Keratinocyte (primary cell): ENCODE measurements at regions not wholly inside any gene's neighbourhood (a gene's known extent, or its start where the extent isn't known, plus 50 kb on each side); places are given as distances from the start of the nearest gene placed in this dataset.

ENCODE experiments used
- DNase-seq: peaks from one replicate; pipeline ENCODE4 v3.0.0-alpha.2; 2011; ENCODE audit warnings: low read depth, missing footprints, low spot score
- FAIRE-seq: peaks from 2 replicates; lab custom pipeline; 2011; peaks lifted over from hg19 to GRCh38; lab: Jason Lieb, UNC
- H2AFZ ChIP-seq: 2 replicates; pipeline ENCODE4 v1.6.0; 2012; ENCODE audit warnings: low read length, control low read depth, inconsistent platforms; ENCODE audit not compliant: control insufficient read depth
- H3K27ac ChIP-seq: 2 replicates; pipeline ENCODE4 v1.5.1; 2011; ENCODE audit warnings: low read length; ENCODE audit not compliant: control insufficient read depth, insufficient read depth
- H3K27me3 ChIP-seq: 3 replicates; pipeline ENCODE4 v1.6.0; 2011; ENCODE audit warnings: low read length; ENCODE audit not compliant: control insufficient read depth, insufficient read depth; ENCODE audit errors: extremely low read depth
- H3K36me3 ChIP-seq, 2 experiments: 2 replicates in 1 of 2; 3 replicates in 1 of 2; pipeline ENCODE4 v1.5.1; 2011; ENCODE audit warnings: low read length in 2 of 2, mild to moderate bottlenecking in 1 of 2; ENCODE audit not compliant: control insufficient read depth in 2 of 2, insufficient read depth in 2 of 2; ENCODE audit errors: extremely low read depth in 1 of 2
- H3K4me1 ChIP-seq: 3 replicates; pipeline ENCODE4 v1.5.1; 2011; ENCODE audit warnings: low read length; ENCODE audit not compliant: control insufficient read depth, insufficient read depth; ENCODE audit errors: extremely low read depth
- H3K4me2 ChIP-seq: 3 replicates; pipeline ENCODE4 v1.6.0; 2011; ENCODE audit warnings: low read depth, low read length; ENCODE audit not compliant: control insufficient read depth, insufficient read depth; ENCODE audit errors: extremely low read depth
- H3K4me3 ChIP-seq, 3 experiments: fragments of 200-600 bp in 1 of 3; sonication (generic) in 1 of 3; 2 replicates in 2 of 3; 3 replicates in 1 of 3; pipeline ENCODE4 v1.5.1; 2011 to 2016; ENCODE audit warnings: low read length in 3 of 3, mild to moderate bottlenecking in 3 of 3, control low read depth in 2 of 3, inconsistent platforms in 1 of 3, low read depth in 1 of 3, mixed read lengths in 1 of 3, mixed run types in 1 of 3, moderate library complexity in 1 of 3; ENCODE audit not compliant: control insufficient read depth in 2 of 3, insufficient read depth in 2 of 3; ENCODE audit errors: extremely low read depth in 1 of 3
- H3K79me2 ChIP-seq: 2 replicates; pipeline ENCODE4 v1.6.0; 2012; ENCODE audit warnings: low read length; ENCODE audit not compliant: control insufficient read depth, insufficient read depth
- H3K9ac ChIP-seq: 3 replicates; pipeline ENCODE4 v1.6.0; 2011; ENCODE audit warnings: low read length; ENCODE audit not compliant: control insufficient read depth, insufficient read depth; ENCODE audit errors: extremely low read depth
- H3K9me1 ChIP-seq: 3 replicates; pipeline ENCODE4 v1.6.0; 2011; ENCODE audit warnings: low read length; ENCODE audit not compliant: control insufficient read depth, insufficient read depth; ENCODE audit errors: extremely low read depth
- H3K9me3 ChIP-seq: 2 replicates; pipeline ENCODE4 v1.5.1; 2012; ENCODE audit warnings: low read depth, low read length; ENCODE audit not compliant: control insufficient read depth
- H4K20me1 ChIP-seq: 3 replicates; pipeline ENCODE4 v1.6.0; 2011; ENCODE audit warnings: low read length; ENCODE audit not compliant: control insufficient read depth, insufficient read depth; ENCODE audit errors: extremely low read depth
- EZH2 ChIP-seq: IDR thresholded peaks from one replicate; pipeline ENCODE4 v1.6.1; 2012; ENCODE audit warnings: inconsistent platforms, mild to moderate bottlenecking, low read length, moderate library complexity
- dilution Hi-C: fragments of 300-500 bp; cut with MboI; formaldehyde crosslinking; loops from one replicate; pipeline ENCODE4 v1.7.0; 2020; ENCODE audit warnings: low sequenced_read_pairs; ENCODE audit not compliant: extremely low pct_ligation_motif_present
- TF ChIP-seq, protein P1 (sequence below), 3 experiments: IDR thresholded peaks in 1 of 3; conservative IDR thresholded peaks in 1 of 3; optimal IDR thresholded peaks in 1 of 3; 2 replicates in 2 of 3; 3 replicates in 1 of 3; pipeline versions ENCODE3 to v1.5.1; 2011; ENCODE audit warnings: low read length in 3 of 3, mild to moderate bottlenecking in 3 of 3, moderate library complexity in 2 of 3, control low read depth in 1 of 3, inconsistent platforms in 1 of 3; ENCODE audit not compliant: insufficient read depth in 2 of 3; ENCODE audit errors: extremely low read depth in 1 of 3

DNA sequence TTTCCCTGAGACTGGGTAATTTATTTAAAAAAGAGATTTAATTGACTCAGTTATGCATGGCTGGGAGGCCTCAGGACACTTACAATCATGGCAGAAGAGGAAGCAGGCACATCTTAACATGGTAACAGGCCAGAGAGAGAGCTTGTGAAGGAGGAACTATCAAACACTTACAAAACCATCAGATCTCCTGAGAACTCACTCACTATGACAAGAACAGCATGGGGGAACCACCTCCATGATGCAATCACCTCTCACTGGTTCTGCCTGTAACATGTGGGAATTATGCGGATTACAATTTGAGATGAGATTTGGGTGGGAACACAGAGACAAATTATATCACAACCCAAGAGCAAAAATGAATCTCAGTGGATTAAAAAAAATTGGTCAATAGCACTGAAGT is 416.0 kb upstream of the TMCO5A start:
- no peak overlapping the region for H3K4me2 ChIP-seq
- no peak overlapping the region for H3K4me3 ChIP-seq
- TF ChIP-seq, protein P1, sequence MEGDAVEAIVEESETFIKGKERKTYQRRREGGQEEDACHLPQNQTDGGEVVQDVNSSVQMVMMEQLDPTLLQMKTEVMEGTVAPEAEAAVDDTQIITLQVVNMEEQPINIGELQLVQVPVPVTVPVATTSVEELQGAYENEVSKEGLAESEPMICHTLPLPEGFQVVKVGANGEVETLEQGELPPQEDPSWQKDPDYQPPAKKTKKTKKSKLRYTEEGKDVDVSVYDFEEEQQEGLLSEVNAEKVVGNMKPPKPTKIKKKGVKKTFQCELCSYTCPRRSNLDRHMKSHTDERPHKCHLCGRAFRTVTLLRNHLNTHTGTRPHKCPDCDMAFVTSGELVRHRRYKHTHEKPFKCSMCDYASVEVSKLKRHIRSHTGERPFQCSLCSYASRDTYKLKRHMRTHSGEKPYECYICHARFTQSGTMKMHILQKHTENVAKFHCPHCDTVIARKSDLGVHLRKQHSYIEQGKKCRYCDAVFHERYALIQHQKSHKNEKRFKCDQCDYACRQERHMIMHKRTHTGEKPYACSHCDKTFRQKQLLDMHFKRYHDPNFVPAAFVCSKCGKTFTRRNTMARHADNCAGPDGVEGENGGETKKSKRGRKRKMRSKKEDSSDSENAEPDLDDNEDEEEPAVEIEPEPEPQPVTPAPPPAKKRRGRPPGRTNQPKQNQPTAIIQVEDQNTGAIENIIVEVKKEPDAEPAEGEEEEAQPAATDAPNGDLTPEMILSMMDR (optimal IDR thresholded peaks at IDR 0.05 in 1 of 3, IDR thresholded peaks at IDR 0.05 in 1 of 3, conservative IDR thresholded peaks at IDR 0.05 in 1 of 3; ENCODE audit: extremely low read depth in 1 of 3, insufficient read depth in 2 of 3, low read length in 3 of 3), result no peak
- TF ChIP-seq EZH2, result no peak
- FAIRE-seq (no peak), DNase-seq (no peak)
- no peak overlapping the region for H3K27ac ChIP-seq
- H3K36me3 ChIP-seq, result no peaks in the 10 kb centered on the region
- no peaks in the 10 kb centered on the region for H3K9me3 ChIP-seq
- H2AFZ ChIP-seq, result no peak overlapping the region
- H3K4me1 ChIP-seq, result no peaks in the 10 kb centered on the region
- no peaks in the 10 kb centered on the region for H3K9me1 ChIP-seq
- no peaks in the 10 kb centered on the region for H3K79me2 ChIP-seq
- H3K27me3 ChIP-seq, result no peaks in the 10 kb centered on the region
- H3K9ac ChIP-seq, result no peak overlapping the region
- dilution Hi-C loops, result no loop called here
- no peaks in the 10 kb centered on the region for H4K20me1 ChIP-seq

DNA sequence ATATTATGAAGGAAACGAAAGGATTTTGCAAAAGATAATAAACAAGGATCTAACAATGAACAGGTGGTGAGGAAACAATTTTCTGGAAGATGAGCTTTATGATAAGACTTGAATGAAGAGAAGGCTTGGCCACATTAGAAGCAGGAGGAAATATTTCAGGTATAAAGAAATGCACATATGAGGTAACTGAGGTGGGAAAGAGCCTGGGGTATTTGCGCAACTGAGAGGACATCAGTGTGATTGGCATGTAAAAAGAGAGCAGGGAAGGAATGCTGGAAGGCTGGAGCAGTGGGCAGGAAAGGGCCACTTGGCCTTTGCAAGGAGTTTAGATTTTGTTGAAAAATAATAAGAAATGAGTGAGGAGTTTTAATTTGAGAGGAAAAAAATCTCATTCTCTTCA is 414.4 kb upstream of the TMCO5A start:
- Histone ChIP-seq H3K4me1 (no peaks in the 10 kb centered on the region), H3K9ac (no peak overlapping the region), H3K4me2 (no peak overlapping the region), H3K27ac (no peak overlapping the region), H3K9me1 (no peaks in the 10 kb centered on the region), H3K9me3 (no peaks in the 10 kb centered on the region), H3K36me3 (no peaks in the 10 kb centered on the region), H4K20me1 (no peaks in the 10 kb centered on the region), H3K79me2 (no peaks in the 10 kb centered on the region), H3K4me3 (no peak overlapping the region), H2AFZ (no peak overlapping the region), H3K27me3 (no peaks in the 10 kb centered on the region)
- no peak for FAIRE-seq
- dilution Hi-C loops, result no loop called here
- DNase-seq, result no peak
- TF ChIP-seq, protein P1 (optimal IDR thresholded peaks at IDR 0.05 in 1 of 3, IDR thresholded peaks at IDR 0.05 in 1 of 3, conservative IDR thresholded peaks at IDR 0.05 in 1 of 3; ENCODE audit: extremely low read depth in 1 of 3, insufficient read depth in 2 of 3, low read length in 3 of 3), result no peak
- no peak for TF ChIP-seq EZH2
